GM12873 (cell line): ENCODE measurements at regions not wholly inside any gene's neighbourhood (a gene's known extent, or its start where the extent isn't known, plus 50 kb on each side); places are given as distances from the start of the nearest gene placed in this dataset.

Experiments
- CTCF ChIP-seq: IDR thresholded peaks from 2 replicates; pipeline ENCODE4 v1.5.1; 2012; ENCODE audit warnings: low read depth, mild to moderate bottlenecking, moderate library complexity, low read length, control low read depth; ENCODE audit not compliant: insufficient read depth; ENCODE audit errors: missing control alignments

GRCh38 chr4:11599064-11599463 is 170.4 kb upstream of the HS3ST1 start:
- TF ChIP-seq CTCF = no peak

- TF ChIP-seq CTCF = no peak
Measured at GRCh38 chr4:11598591-11598990, 169.9 kb upstream of the HS3ST1 start.

- no peak for TF ChIP-seq CTCF
Measured at GRCh38 chr4:11597506-11597905, 168.8 kb upstream of the HS3ST1 start.

- no peak for TF ChIP-seq CTCF
Measured at GRCh38 chr4:11596989-11597388, 168.3 kb upstream of the HS3ST1 start.

- no peak for TF ChIP-seq CTCF
Measured at GRCh38 chr4:11593576-11594116, 165.0 kb upstream of the HS3ST1 start.

- no peak for TF ChIP-seq CTCF
Measured at GRCh38 chr4:11592276-11592675, 163.6 kb upstream of the HS3ST1 start.

- TF ChIP-seq CTCF = no peak
Measured at GRCh38 chr4:11590132-11590531, 161.4 kb upstream of the HS3ST1 start.
